CD4-positive, alpha-beta T cell (primary cell): ENCODE measurements at regions not wholly inside any gene's neighbourhood (a gene's known extent, or its start where the extent isn't known, plus 50 kb on each side); places are given as distances from the start of the nearest gene placed in this dataset.

Source experiments
- ATAC-seq: fragments of 200-7000 bp; cut with Tn5 transposase; one replicate; pipeline ENCODE4 v1.10.0; 2022; ENCODE audit warnings: mild to moderate bottlenecking; ENCODE audit not compliant: poor library complexity
- CTCF ChIA-PET: fragments of 350-600 bp; sonication (Branson Sonifier 250); formaldehyde crosslinking; loops from one replicate; lab custom pipeline; 2021; ENCODE audit warnings: antibody characterized with exemption, inconsistent platforms; lab: Charles Lee
- POLR2A ChIA-PET: fragments of 350-600 bp; sonication (Branson Sonifier 250); formaldehyde crosslinking; loops from one replicate; lab custom pipeline; 2021; ENCODE audit warnings: antibody characterized with exemption, inconsistent platforms; lab: Charles Lee
- DNase-seq, 14 experiments: peaks; one replicate each; pipeline ENCODE4 v3.0.0-alpha.2; 2013 to 2020; ENCODE audit warnings: mixed read lengths in 2 of 14
- H3K27ac ChIP-seq, 2 donors: one replicate each; pipeline versions ENCODE4 v1.5.1 to v1.7.0; 2013; ENCODE audit warnings: low read length in 2 of 2, low read depth in 1 of 2, mild to moderate bottlenecking in 1 of 2
- H3K27me3 ChIP-seq, 2 experiments: 1 replicate in 1 of 2; 2 replicates in 1 of 2; pipeline versions ENCODE4 v1.6.1 to v1.7.0; 2013; ENCODE audit warnings: low read length in 2 of 2, control low read depth in 1 of 2, mild to moderate bottlenecking in 1 of 2, moderate library complexity in 1 of 2; ENCODE audit not compliant: insufficient read depth in 2 of 2, control insufficient read depth in 1 of 2
- H3K36me3 ChIP-seq: one replicate; pipeline ENCODE4 v1.6.1; 2013; ENCODE audit warnings: low read length, control low read depth; ENCODE audit not compliant: insufficient read depth
- H3K4me1 ChIP-seq: one replicate; pipeline ENCODE4 v1.6.1; 2013; ENCODE audit warnings: low read length, control low read depth; ENCODE audit not compliant: insufficient read depth
- H3K4me3 ChIP-seq: one replicate; pipeline ENCODE4 v1.5.1; 2013; ENCODE audit warnings: mild to moderate bottlenecking, low read length, moderate library complexity
- H3K9me3 ChIP-seq, 2 experiments: 1 replicate in 1 of 2; 2 replicates in 1 of 2; pipeline versions ENCODE4 v1.6.1 to v1.7.0; 2013; ENCODE audit warnings: low read length in 2 of 2, mild to moderate bottlenecking in 2 of 2, control low read depth in 1 of 2, moderate library complexity in 1 of 2; ENCODE audit not compliant: control insufficient read depth in 1 of 2, insufficient read depth in 1 of 2
- H3K27ac Mint-ChIP-seq: one replicate; pipeline ENCODE4 v1.8.0; 2020; ENCODE audit warnings: mixed read lengths
- H3K27me3 Mint-ChIP-seq: one replicate; pipeline ENCODE4 v1.8.0; 2021; ENCODE audit warnings: mixed read lengths
- H3K36me3 Mint-ChIP-seq: one replicate; pipeline ENCODE4 v1.8.0; 2021; ENCODE audit warnings: low read depth, mixed read lengths
- H3K4me1 Mint-ChIP-seq: one replicate; pipeline ENCODE4 v1.8.0; 2021; ENCODE audit warnings: low read depth, mixed read lengths
- H3K4me3 Mint-ChIP-seq: one replicate; pipeline ENCODE4 v1.8.0; 2020; ENCODE audit warnings: mild to moderate bottlenecking, mixed read lengths
- H3K9me3 Mint-ChIP-seq: one replicate; pipeline ENCODE4 v1.8.0; 2020; ENCODE audit warnings: mixed read lengths
- CTCF ChIP-seq: fragments of 200-600 bp; IDR thresholded peaks from one replicate; pipeline ENCODE4 v1.8.0; 2022; ENCODE audit warnings: antibody characterized with exemption, mild to moderate bottlenecking
- intact Hi-C, 2 experiments: fragments of 100-400 bp; cut with DNase I in 1 of 2; cut with micrococcal nuclease in 1 of 2; formaldehyde crosslinking; loops; one replicate each; pipeline versions ENCODE4 v1.15.1 to v1.9.0; 2023 to 2025; cut with DNase I, micrococcal nuclease

- H3K4me1 Mint-ChIP-seq: no peaks in the 10 kb centered on the region
- H3K27me3 Mint-ChIP-seq: peaks cover 4% of the 10 kb centered on the region
- H3K4me3 Mint-ChIP-seq: no peak overlapping the region
- ChIA-PET CTCF (interaction anchor here (0.6 kb wide), 1 partner anchor 1477 kb away, joined by 3 read pairs; no protein-coding TSS in a partner anchor), POLR2A (no interaction called here)
- Histone ChIP-seq H3K9me3 (no peaks in the 10 kb centered on the region), H3K27me3 (no peaks in the 10 kb centered on the region), H3K36me3 (no peaks in the 10 kb centered on the region), H3K4me1 (no peaks in the 10 kb centered on the region), H3K4me3 (no peak overlapping the region), H3K27ac (no peak overlapping the region)
- peaks cover 2% of the 10 kb centered on the region for H3K9me3 Mint-ChIP-seq
- TF ChIP-seq CTCF: no peak
- no peak overlapping the region for H3K27ac Mint-ChIP-seq
- no peaks in the 10 kb centered on the region for H3K36me3 Mint-ChIP-seq
- DNase-seq: no peak
- intact Hi-C loops: no loop called here
- ATAC-seq: no peak
Measured at GRCh38 chr11:122343210-122343609, 227.2 kb upstream of the BLID start.

GRCh38 chr11:122342089-122342744 lies 226.2 kb upstream of the BLID start:
- peaks cover 2% of the 10 kb centered on the region for H3K9me3 Mint-ChIP-seq
- Histone ChIP-seq H3K4me1 (no peaks in the 10 kb centered on the region), H3K9me3 (no peaks in the 10 kb centered on the region), H3K27ac (no peak overlapping the region), H3K27me3 (no peaks in the 10 kb centered on the region), H3K4me3 (no peak overlapping the region), H3K36me3 (no peaks in the 10 kb centered on the region)
- CTCF ChIA-PET: no interaction called here
- peaks cover 4% of the 10 kb centered on the region for H3K27me3 Mint-ChIP-seq
- no peak overlapping the region for H3K27ac Mint-ChIP-seq
- intact Hi-C loops: no loop called here
- POLR2A ChIA-PET: no interaction called here
- peak in 1 of 14 experiments; percentile 3 for DNase-seq
- no peaks in the 10 kb centered on the region for H3K4me1 Mint-ChIP-seq
- no peak overlapping the region for H3K4me3 Mint-ChIP-seq
- ATAC-seq: no peak
- no peaks in the 10 kb centered on the region for H3K36me3 Mint-ChIP-seq
- TF ChIP-seq CTCF: no peak

GRCh38 chr11:122341477-122341876 lies 225.5 kb upstream of the BLID start:
- no peaks in the 10 kb centered on the region for H3K4me1 ChIP-seq
- Mint-ChIP-seq H3K4me1 (no peaks in the 10 kb centered on the region), H3K9me3 (peaks cover 2% of the 10 kb centered on the region), H3K4me3 (no peak overlapping the region), H3K27ac (no peak overlapping the region), H3K36me3 (no peaks in the 10 kb centered on the region), H3K27me3 (peaks cover 8% of the 10 kb centered on the region)
- ChIA-PET CTCF (no interaction called here), POLR2A (interaction anchor here (0.6 kb wide), 1 partner anchor 22 kb away, joined by 4 read pairs; no protein-coding TSS in a partner anchor)
- no peak overlapping the region for H3K27ac ChIP-seq
- intact Hi-C loops: no loop called here
- no peak for DNase-seq
- H3K9me3 ChIP-seq: no peaks in the 10 kb centered on the region
- H3K36me3 ChIP-seq: no peaks in the 10 kb centered on the region
- no peak overlapping the region for H3K4me3 ChIP-seq
- ATAC-seq: no peak
- TF ChIP-seq CTCF: no peak
- no peaks in the 10 kb centered on the region for H3K27me3 ChIP-seq
